H1 (cell line): ENCODE measurements at regions not wholly inside any gene's neighbourhood (a gene's known extent, or its start where the extent isn't known, plus 50 kb on each side); places are given as distances from the start of the nearest gene placed in this dataset.
"Not testable (repeated sequence)": the region's sequence is repeated elsewhere in the genome, so short reads cannot be mapped to it uniquely, and the experiment has no call there.

Source experiments
- CTCF ChIA-PET: fragments of 300-600 bp; sonication (Branson Sonifier 250); formaldehyde crosslinking; loops from one replicate; lab custom pipeline; 2021; ENCODE audit not compliant: partially characterized antibody; lab: Charles Lee
- POLR2A ChIA-PET: fragments of 300-600 bp; sonication (Branson Sonifier 250); formaldehyde crosslinking; loops from one replicate; lab custom pipeline; 2021; ENCODE audit warnings: inconsistent platforms; ENCODE audit not compliant: partially characterized antibody; lab: Charles Lee
- DNase-seq, 2 experiments: peaks; one replicate each; pipeline versions ENCODE4 v3.0.0 to v3.0.0-alpha.2; 2010 to 2022; ENCODE audit warnings: low spot score in 2 of 2, low read depth in 1 of 2, mixed read lengths in 1 of 2
- FAIRE-seq: peaks from 2 replicates; lab custom pipeline; 2011; peaks lifted over from hg19 to GRCh38; lab: Jason Lieb, UNC
- H2AFZ ChIP-seq: 2 replicates; pipeline ENCODE4 v1.8.1; 2012; ENCODE audit warnings: low read length, inconsistent platforms
- H2AK5ac ChIP-seq: 2 replicates; pipeline ENCODE4 v1.6.1; 2013; ENCODE audit warnings: low read depth, low read length
- H2BK120ac ChIP-seq: replicated peaks from 2 replicates; pipeline ENCODE3; 2013; ENCODE audit warnings: low read depth, low read length, inconsistent platforms
- H2BK12ac ChIP-seq: 2 replicates; pipeline ENCODE4 v1.6.1; 2013; ENCODE audit warnings: low read depth, low read length
- H2BK15ac ChIP-seq: 2 replicates; pipeline ENCODE4 v1.6.1; 2013; ENCODE audit warnings: low read length
- H2BK20ac ChIP-seq: 2 replicates; pipeline ENCODE4 v1.6.1; 2013; ENCODE audit warnings: low read length
- H2BK5ac ChIP-seq: 2 replicates; pipeline ENCODE4 v1.6.1; 2013; ENCODE audit warnings: low read depth, low read length
- H3K14ac ChIP-seq: 2 replicates; pipeline ENCODE4 v1.6.1; 2013; ENCODE audit warnings: inconsistent platforms; ENCODE audit not compliant: insufficient read length
- H3K18ac ChIP-seq: 2 replicates; pipeline ENCODE4 v1.6.1; 2013; ENCODE audit warnings: low read length; ENCODE audit errors: extremely low read depth
- H3K23ac ChIP-seq: 2 replicates; pipeline ENCODE4 v1.6.1; 2013; ENCODE audit warnings: inconsistent platforms; ENCODE audit not compliant: insufficient read length
- H3K23me2 ChIP-seq: 2 replicates; pipeline ENCODE4 v1.6.1; 2013; ENCODE audit warnings: low read depth, low read length
- H3K27ac ChIP-seq: 2 replicates; pipeline ENCODE4 v1.6.1; 2011; ENCODE audit warnings: low read depth, low read length, inconsistent platforms
- H3K27me3 ChIP-seq, 4 experiments: replicated peaks in 1 of 4; 1 replicate in 1 of 4; 2 replicates in 3 of 4; pipeline versions ENCODE4 v1.6.1 to v1.8.1; 2011 to 2013; ENCODE audit warnings: low read length in 3 of 4, mild to moderate bottlenecking in 3 of 4, inconsistent platforms in 2 of 4, mixed read lengths in 2 of 4, moderate library complexity in 1 of 4; ENCODE audit not compliant: control insufficient read depth in 3 of 4, insufficient read depth in 3 of 4; ENCODE audit errors: extremely low read depth in 1 of 4
- H3K36me3 ChIP-seq, 4 experiments: 2 replicates each; pipeline versions ENCODE4 v1.6.1 to v1.8.1; 2011 to 2013; ENCODE audit warnings: mild to moderate bottlenecking in 4 of 4, low read length in 3 of 4, moderate library complexity in 2 of 4, control low read depth in 1 of 4, inconsistent platforms in 1 of 4; ENCODE audit not compliant: insufficient read depth in 4 of 4, control insufficient read depth in 2 of 4
- H3K4ac ChIP-seq: replicated peaks from 2 replicates; pipeline ENCODE3; 2013; ENCODE audit warnings: low read length, low read depth, mixed read lengths, inconsistent platforms; ENCODE audit not compliant: insufficient read length
- H3K4me1 ChIP-seq, 4 experiments: replicated peaks in 1 of 4; 1 replicate in 1 of 4; 2 replicates in 3 of 4; pipeline versions ENCODE4 v1.6.1 to v1.8.1; 2011 to 2013; ENCODE audit warnings: low read length in 3 of 4, inconsistent platforms in 2 of 4, mixed read lengths in 1 of 4; ENCODE audit not compliant: insufficient read depth in 4 of 4, control insufficient read depth in 3 of 4
- H3K4me2 ChIP-seq, 2 experiments: 2 replicates each; pipeline versions ENCODE4 v1.6.1 to v1.8.1; 2011 to 2013; ENCODE audit warnings: low read depth in 2 of 2, low read length in 2 of 2, control low read depth in 1 of 2, inconsistent platforms in 1 of 2, mild to moderate bottlenecking in 1 of 2; ENCODE audit not compliant: insufficient read depth in 1 of 2
- H3K4me3 ChIP-seq, 4 experiments: fragments of 200-600, 300-600 bp in 1 of 4; sonication (generic), shearing (Covaris generic), sonication (Bioruptor Twin) in 1 of 4; 2 replicates each; pipeline versions ENCODE4 v1.5.1 to v1.8.1; 2011 to 2016; ENCODE audit warnings: low read length in 4 of 4, low read depth in 3 of 4, control low read depth in 2 of 4, inconsistent platforms in 2 of 4, mild to moderate bottlenecking in 2 of 4, mixed read lengths in 1 of 4, moderate library complexity in 1 of 4; ENCODE audit not compliant: insufficient read depth in 2 of 4; ENCODE audit errors: extremely low read depth in 1 of 4
- H3K56ac ChIP-seq: replicated peaks from 2 replicates; pipeline ENCODE3; 2013; ENCODE audit warnings: low read depth, mild to moderate bottlenecking, mixed read lengths, low read length, inconsistent platforms; ENCODE audit not compliant: insufficient read length
- H3K79me1 ChIP-seq: 2 replicates; pipeline ENCODE4 v1.6.1; 2013; ENCODE audit warnings: low read depth, low read length, control low read depth
- H3K79me2 ChIP-seq, 2 experiments: 2 replicates each; pipeline versions ENCODE4 v1.6.1 to v1.8.1; 2012 to 2013; ENCODE audit warnings: low read length in 2 of 2, mild to moderate bottlenecking in 2 of 2, inconsistent platforms in 1 of 2; ENCODE audit not compliant: insufficient read depth in 2 of 2, control insufficient read depth in 1 of 2
- H3K9ac ChIP-seq, 4 experiments: replicated peaks in 1 of 4; 1 replicate in 1 of 4; 2 replicates in 3 of 4; pipeline versions ENCODE4 v1.6.1 to v1.8.1; 2011 to 2013; ENCODE audit warnings: low read depth in 3 of 4, low read length in 3 of 4, control low read depth in 2 of 4, mild to moderate bottlenecking in 2 of 4, moderate library complexity in 2 of 4, inconsistent platforms in 1 of 4; ENCODE audit errors: extremely low read depth in 1 of 4
- H3K9me3 ChIP-seq, 2 experiments: 2 replicates each; pipeline versions ENCODE4 v1.6.1 to v1.8.1; 2012 to 2013; ENCODE audit warnings: mild to moderate bottlenecking in 2 of 2, moderate library complexity in 2 of 2, control low read depth in 1 of 2, inconsistent platforms in 1 of 2, low read depth in 1 of 2, low read length in 1 of 2, mixed read lengths in 1 of 2; ENCODE audit not compliant: insufficient read depth in 2 of 2
- H4K20me1 ChIP-seq, 2 experiments: replicated peaks in 1 of 2; 2 replicates each; pipeline versions ENCODE3 to v1.8.1; 2011 to 2013; ENCODE audit warnings: inconsistent platforms in 2 of 2, low read length in 2 of 2, mild to moderate bottlenecking in 1 of 2; ENCODE audit not compliant: insufficient read depth in 2 of 2, control insufficient read depth in 1 of 2
- H4K5ac ChIP-seq: 2 replicates; pipeline ENCODE4 v1.6.1; 2013; ENCODE audit warnings: low read length, low read depth, mixed read lengths, inconsistent platforms; ENCODE audit not compliant: insufficient read length
- H4K8ac ChIP-seq: 2 replicates; pipeline ENCODE4 v1.8.0; 2013; ENCODE audit warnings: mild to moderate bottlenecking, moderate library complexity, low read length, inconsistent platforms; ENCODE audit not compliant: insufficient read depth; ENCODE audit errors: extremely low read depth
- H4K91ac ChIP-seq: replicated peaks from 2 replicates; pipeline ENCODE3; 2013; ENCODE audit warnings: low read length, mixed read lengths, inconsistent platforms; ENCODE audit not compliant: insufficient read length
- WGBS, 2 experiments: shearing (Covaris generic) in 1 of 2; methylation state at CpG; one replicate each; pipeline versions ENCODE4 v1.1.6 to v1.1.7; 2013 to 2015; ENCODE audit warnings: low lambda C conversion rate in 2 of 2, mixed read lengths in 2 of 2, inconsistent platforms in 1 of 2, low coverage in 1 of 2, missing lambda C conversion rate in 1 of 2; ENCODE audit not compliant: insufficient replicate concordance in 2 of 2, insufficient coverage in 1 of 2, insufficient read length in 1 of 2; ENCODE audit errors: extremely low coverage in 1 of 2, missing lambda C conversion rate in 1 of 2; 5-methylcytosine and 5-hydroxymethylcytosine counted together

DNA sequence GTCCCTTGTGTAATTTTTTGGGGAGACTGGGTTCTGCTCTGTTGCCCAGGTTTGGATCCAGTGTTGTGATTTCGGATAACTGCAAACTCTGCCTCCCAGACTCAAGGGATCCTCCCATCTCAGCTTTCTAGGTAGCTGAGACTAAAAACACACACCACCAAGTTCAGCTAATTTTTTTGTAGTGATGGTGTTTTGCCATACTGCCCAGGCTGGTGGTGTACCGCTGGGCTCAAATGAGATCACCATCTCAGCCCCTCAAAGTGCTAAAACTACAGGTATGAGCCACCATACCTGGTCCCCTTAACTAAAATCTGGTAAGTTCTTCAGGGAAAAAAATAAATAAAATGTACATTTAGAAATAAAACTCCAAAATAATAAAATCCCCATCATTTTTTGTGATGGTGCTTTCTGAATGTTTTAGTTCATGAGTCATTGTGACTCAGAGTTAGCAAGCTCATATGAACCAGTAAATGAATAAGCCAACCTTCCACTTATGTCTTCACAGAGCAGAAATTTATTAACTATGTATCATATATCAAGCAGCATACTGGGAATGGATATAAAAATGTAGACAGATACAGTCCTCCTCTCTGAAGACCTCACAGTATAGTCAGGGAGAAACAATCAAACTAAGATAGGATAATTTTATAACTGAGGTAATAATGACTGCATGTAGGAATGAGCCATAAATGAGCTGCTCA, 85.2 kb upstream of the HSFY1 start:
- H3K4me1 ChIP-seq, H3K14ac ChIP-seq, H4K5ac ChIP-seq, H3K23me2 ChIP-seq, H3K27me3 ChIP-seq, H2AK5ac ChIP-seq, H3K4me2 ChIP-seq, H3K56ac ChIP-seq, DNase-seq, H3K9me3 ChIP-seq, H3K23ac ChIP-seq, H4K8ac ChIP-seq, H2BK12ac ChIP-seq, H3K18ac ChIP-seq, H3K4me3 ChIP-seq, H3K4ac ChIP-seq, H3K36me3 ChIP-seq, H2BK120ac ChIP-seq, CTCF ChIA-PET, H2BK20ac ChIP-seq, H3K79me2 ChIP-seq, H4K91ac ChIP-seq, H2BK15ac ChIP-seq, H4K20me1 ChIP-seq, FAIRE-seq, H2BK5ac ChIP-seq, H2AFZ ChIP-seq, H3K9ac ChIP-seq, H3K79me1 ChIP-seq, POLR2A ChIA-PET, H3K27ac ChIP-seq: not testable (repeated sequence)
- whole genome bisulfite sequencing, 2 experiments: no CpG with 5 or more reads among the region's 2 CpGs

DNA sequence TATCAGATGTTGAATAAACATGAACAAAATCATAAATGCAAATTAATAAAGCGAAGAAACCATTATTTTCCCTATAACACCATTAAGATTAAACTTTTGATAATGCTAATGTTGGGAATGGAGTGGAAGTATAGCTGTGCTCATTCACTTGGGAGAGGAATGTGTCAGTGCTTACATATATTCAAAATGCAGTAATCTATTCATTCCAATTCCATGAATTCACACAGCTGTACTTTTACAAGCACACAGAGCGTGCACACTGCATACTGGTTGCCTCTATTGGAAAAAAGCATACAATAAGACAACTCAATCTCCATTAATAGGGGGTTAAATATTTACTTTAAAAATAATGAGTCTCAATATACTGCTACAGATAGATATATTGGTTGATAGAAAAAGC, 81.7 kb upstream of the HSFY1 start:
- H3K27me3 ChIP-seq, H3K9ac ChIP-seq, H3K4me2 ChIP-seq, H3K23me2 ChIP-seq, H2BK20ac ChIP-seq, H2BK12ac ChIP-seq, H3K4me3 ChIP-seq, H3K56ac ChIP-seq, H4K8ac ChIP-seq, H3K79me2 ChIP-seq, H4K5ac ChIP-seq, H2BK120ac ChIP-seq, H3K27ac ChIP-seq, H3K23ac ChIP-seq, H3K14ac ChIP-seq, H2AK5ac ChIP-seq, H2BK15ac ChIP-seq, H3K4ac ChIP-seq, CTCF ChIA-PET, H2AFZ ChIP-seq, H2BK5ac ChIP-seq, H3K36me3 ChIP-seq, DNase-seq, H3K79me1 ChIP-seq, H4K91ac ChIP-seq, H3K18ac ChIP-seq, H4K20me1 ChIP-seq, H3K4me1 ChIP-seq, H3K9me3 ChIP-seq, POLR2A ChIA-PET: not testable (repeated sequence)
- no CpG with 5 or more reads among the region's 2 CpGs for WGBS, 2 experiments
- FAIRE-seq: peak; percentile 19
